GM18867 (cell line): ENCODE measurements at regions not wholly inside any gene's neighbourhood (a gene's known extent, or its start where the extent isn't known, plus 50 kb on each side); places are given as distances from the start of the nearest gene placed in this dataset.

Source experiments
- ATAC-seq: cut with Tn5 transposase; IDR thresholded peaks from one replicate; pipeline ENCODE4 v1.9.1; 2021; ENCODE audit warnings: mild to moderate bottlenecking, moderate library complexity; ENCODE audit not compliant: unreplicated experiment

GRCh38 chr2:242022550-242023290 lies 153.2 kb downstream of the RTP5 start:
- ATAC-seq: no peak

- no peak for ATAC-seq
Measured at GRCh38 chr2:242024751-242025355, 155.3 kb downstream of the RTP5 start.

GRCh38 chr2:242027676-242028450 lies 158.3 kb downstream of the RTP5 start:
- no peak for ATAC-seq

- no peak for ATAC-seq
Measured at GRCh38 chr2:242029422-242030225, 160.1 kb downstream of the RTP5 start.

- ATAC-seq: no peak
Measured at GRCh38 chr2:242030226-242030575, 160.7 kb downstream of the RTP5 start.

- no peak for ATAC-seq
Measured at GRCh38 chr2:242030858-242031257, 161.3 kb downstream of the RTP5 start.

- no peak for ATAC-seq
Measured at GRCh38 chr2:242031481-242032019, 162.0 kb downstream of the RTP5 start.

- ATAC-seq: no peak
Measured at GRCh38 chr2:242032780-242033656, 163.5 kb downstream of the RTP5 start.

- ATAC-seq: no peak
Measured at GRCh38 chr2:242034138-242034537, 164.6 kb downstream of the RTP5 start.

- ATAC-seq: no peak
Measured at GRCh38 chr2:242034996-242035814, 165.7 kb downstream of the RTP5 start.

GRCh38 chr2:242035858-242036652 lies 166.5 kb downstream of the RTP5 start:
- ATAC-seq: no peak

- ATAC-seq: no peak
Measured at GRCh38 chr2:242036653-242036950, 167.1 kb downstream of the RTP5 start.

GRCh38 chr2:242038166-242038927 lies 168.8 kb downstream of the RTP5 start:
- no peak for ATAC-seq

- ATAC-seq: no peak
Measured at GRCh38 chr2:242038928-242039341, 169.4 kb downstream of the RTP5 start.

- no peak for ATAC-seq
Measured at GRCh38 chr2:242040303-242040655, 170.8 kb downstream of the RTP5 start.

GRCh38 chr2:242040681-242041080 lies 171.2 kb downstream of the RTP5 start:
- no peak for ATAC-seq

GRCh38 chr2:242041816-242042215 lies 172.3 kb downstream of the RTP5 start:
- ATAC-seq: no peak
